MCF 10A (cell line): ENCODE measurements at regions not wholly inside any gene's neighbourhood (a gene's known extent, or its start where the extent isn't known, plus 50 kb on each side); places are given as distances from the start of the nearest gene placed in this dataset.

Experiments used
- BruUV-seq: library from RNA; stranded (reverse); fragments of 400-500 nt; replicated peaks from 2 replicates; lab custom pipeline; 2021; lab: Mats Ljungman, UMichigan
- CTCF ChIA-PET: fragments of 300-600 bp; sonication (Branson Sonifier 250); formaldehyde crosslinking; extraction: SDS; loops from one replicate; lab custom pipeline; 2021; ENCODE audit warnings: antibody characterized with exemption, inconsistent platforms; lab: Yijun Ruan, JAX
- POLR2A ChIA-PET: fragments of 300-600, 350-650 bp; sonication (Branson Sonifier 250); formaldehyde crosslinking; extraction: SDS; loops from one replicate; lab custom pipeline; 2020; ENCODE audit warnings: antibody characterized with exemption, inconsistent platforms; lab: Yijun Ruan, JAX
- DNase-seq: peaks from one replicate; pipeline ENCODE4 v3.0.0-alpha.2; 2018; ENCODE audit not compliant: unreplicated experiment
- H3K27ac Mint-ChIP-seq: one replicate; pipeline ENCODE4 v1.8.0; 2022; ENCODE audit warnings: mild to moderate bottlenecking, low read depth, mixed read lengths; ENCODE audit not compliant: unreplicated experiment
- H3K27me3 Mint-ChIP-seq: one replicate; pipeline ENCODE4 v1.8.0; 2022; ENCODE audit warnings: mixed read lengths; ENCODE audit not compliant: insufficient read depth, unreplicated experiment
- H3K36me3 Mint-ChIP-seq: one replicate; pipeline ENCODE4 v1.8.0; 2022; ENCODE audit warnings: mild to moderate bottlenecking, moderate library complexity, mixed read lengths; ENCODE audit not compliant: insufficient read depth, unreplicated experiment
- H3K4me1 Mint-ChIP-seq: one replicate; pipeline ENCODE4 v1.8.0; 2022; ENCODE audit warnings: mixed read lengths; ENCODE audit not compliant: insufficient read depth, unreplicated experiment
- H3K4me3 Mint-ChIP-seq: one replicate; pipeline ENCODE4 v1.8.0; 2022; ENCODE audit warnings: mild to moderate bottlenecking, moderate library complexity, mixed read lengths; ENCODE audit not compliant: unreplicated experiment
- H3K9me3 Mint-ChIP-seq: one replicate; pipeline ENCODE4 v1.8.0; 2022; ENCODE audit warnings: mixed read lengths; ENCODE audit not compliant: unreplicated experiment
- intact Hi-C: fragments of 100-400 bp; cut with micrococcal nuclease; formaldehyde crosslinking; loops from 2 replicates; pipeline ENCODE4 v1.14.1; 2022
- TF ChIP-seq, protein P1 (sequence below): fragments of 200-600 bp; IDR thresholded peaks from one replicate; pipeline ENCODE4 v1.8.0; 2022; ENCODE audit warnings: antibody characterized with exemption, mild to moderate bottlenecking; ENCODE audit not compliant: unreplicated experiment

DNA sequence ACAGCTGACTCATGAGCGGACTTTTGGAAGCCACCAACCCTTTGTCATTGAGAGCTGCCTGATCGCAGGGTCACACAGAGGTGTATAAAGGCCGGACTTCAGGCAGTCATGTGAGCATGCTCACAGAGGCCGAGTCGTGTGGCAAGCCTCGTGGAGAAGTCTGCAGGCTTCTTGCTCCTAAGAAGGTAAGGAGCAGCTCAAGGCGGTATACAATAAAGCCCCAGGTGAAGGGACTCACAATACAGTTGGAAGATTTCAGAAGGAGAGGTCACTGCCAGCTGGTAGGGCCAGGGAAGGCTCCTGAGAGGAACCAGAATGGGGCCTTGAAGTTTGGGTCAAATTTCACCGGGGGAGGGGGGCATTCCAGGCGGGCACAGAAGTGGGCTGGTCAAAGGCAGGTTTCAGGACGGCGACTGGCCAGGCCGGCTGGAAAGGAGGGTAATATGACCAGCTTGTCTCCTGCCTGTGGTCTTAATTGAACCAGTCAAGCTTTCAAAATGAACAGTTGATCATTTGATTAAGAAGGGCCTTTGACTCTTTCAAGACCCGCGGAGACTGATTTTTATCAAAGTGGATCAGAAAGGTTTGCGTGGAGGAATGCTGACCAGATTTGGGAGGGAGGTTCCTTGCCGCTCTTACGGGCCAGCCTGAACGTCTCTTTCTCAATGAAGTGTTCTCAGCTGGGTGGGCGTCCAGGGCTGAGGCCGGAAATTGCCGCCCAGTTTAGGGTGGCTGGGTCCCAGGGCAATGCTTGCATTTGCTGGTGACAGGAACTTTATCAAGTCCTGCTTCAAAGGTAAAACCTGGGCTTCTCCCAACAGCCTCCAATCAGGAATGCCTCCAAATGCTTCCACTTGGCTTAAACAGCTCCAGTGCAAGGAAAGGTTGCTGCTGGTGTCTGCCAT is 178.6 kb downstream of the EMX2 start:
- ChIA-PET CTCF (interaction anchor here (0.6 kb wide), 2 partner anchors 10 to 24 kb away, joined by 3 to 4 read pairs; no protein-coding TSS in a partner anchor), POLR2A (interaction anchor here (2.0 to 2.5 kb wide), 2 partner anchors 11 to 83 kb away, joined by 4 to 12 read pairs; no protein-coding TSS in a partner anchor)
- Mint-ChIP-seq H3K27ac (no peak overlapping the region), H3K27me3 (no peaks in the 10 kb centered on the region), H3K4me3 (no peak overlapping the region), H3K4me1 (peaks cover 17% of the 10 kb centered on the region), H3K36me3 (no peaks in the 10 kb centered on the region), H3K9me3 (no peaks in the 10 kb centered on the region)
- no peak for DNase-seq
- TF ChIP-seq, protein P1, sequence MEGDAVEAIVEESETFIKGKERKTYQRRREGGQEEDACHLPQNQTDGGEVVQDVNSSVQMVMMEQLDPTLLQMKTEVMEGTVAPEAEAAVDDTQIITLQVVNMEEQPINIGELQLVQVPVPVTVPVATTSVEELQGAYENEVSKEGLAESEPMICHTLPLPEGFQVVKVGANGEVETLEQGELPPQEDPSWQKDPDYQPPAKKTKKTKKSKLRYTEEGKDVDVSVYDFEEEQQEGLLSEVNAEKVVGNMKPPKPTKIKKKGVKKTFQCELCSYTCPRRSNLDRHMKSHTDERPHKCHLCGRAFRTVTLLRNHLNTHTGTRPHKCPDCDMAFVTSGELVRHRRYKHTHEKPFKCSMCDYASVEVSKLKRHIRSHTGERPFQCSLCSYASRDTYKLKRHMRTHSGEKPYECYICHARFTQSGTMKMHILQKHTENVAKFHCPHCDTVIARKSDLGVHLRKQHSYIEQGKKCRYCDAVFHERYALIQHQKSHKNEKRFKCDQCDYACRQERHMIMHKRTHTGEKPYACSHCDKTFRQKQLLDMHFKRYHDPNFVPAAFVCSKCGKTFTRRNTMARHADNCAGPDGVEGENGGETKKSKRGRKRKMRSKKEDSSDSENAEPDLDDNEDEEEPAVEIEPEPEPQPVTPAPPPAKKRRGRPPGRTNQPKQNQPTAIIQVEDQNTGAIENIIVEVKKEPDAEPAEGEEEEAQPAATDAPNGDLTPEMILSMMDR, result no peak
- no TSS peak for BruUV-seq
- intact Hi-C loops, result no loop called here

DNA sequence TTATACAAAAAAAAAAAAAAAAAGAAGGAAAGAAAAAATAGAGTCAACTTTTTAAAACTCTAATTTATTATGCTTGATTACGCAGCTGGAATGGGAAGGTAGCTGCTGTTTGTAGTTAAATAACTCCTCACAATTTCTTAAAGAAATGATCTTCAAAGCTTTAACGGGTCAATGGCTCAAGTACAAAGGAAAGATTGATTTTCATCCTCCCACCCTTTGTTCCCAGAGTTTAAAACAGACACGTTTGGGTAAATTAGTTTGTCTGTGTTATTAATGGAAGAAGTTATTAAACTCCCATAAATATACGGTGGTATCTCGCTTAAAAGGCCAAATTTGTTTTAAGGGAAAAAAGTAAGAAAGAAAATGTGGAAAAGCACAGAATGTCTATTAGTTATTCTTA is 179.3 kb downstream of the EMX2 start:
- BruUV-seq, result no TSS peak
- H3K27me3 Mint-ChIP-seq, result no peaks in the 10 kb centered on the region
- TF ChIP-seq, protein P1, result no peak
- no peak overlapping the region for H3K27ac Mint-ChIP-seq
- H3K9me3 Mint-ChIP-seq, result no peaks in the 10 kb centered on the region
- no peak overlapping the region for H3K4me3 Mint-ChIP-seq
- intact Hi-C loops, result no loop called here
- DNase-seq, result no peak
- CTCF ChIA-PET, result interaction anchor here (0.6 kb wide), 1 partner anchor 9 kb away, joined by 3 read pairs; no protein-coding TSS in a partner anchor
- POLR2A ChIA-PET, result interaction anchor here (0.8 to 2.5 kb wide), 3 partner anchors 10 to 82 kb away, joined by 3 to 12 read pairs (median 4); no protein-coding TSS in a partner anchor
- H3K4me1 Mint-ChIP-seq, result peaks cover 16% of the 10 kb centered on the region
- no peaks in the 10 kb centered on the region for H3K36me3 Mint-ChIP-seq

DNA sequence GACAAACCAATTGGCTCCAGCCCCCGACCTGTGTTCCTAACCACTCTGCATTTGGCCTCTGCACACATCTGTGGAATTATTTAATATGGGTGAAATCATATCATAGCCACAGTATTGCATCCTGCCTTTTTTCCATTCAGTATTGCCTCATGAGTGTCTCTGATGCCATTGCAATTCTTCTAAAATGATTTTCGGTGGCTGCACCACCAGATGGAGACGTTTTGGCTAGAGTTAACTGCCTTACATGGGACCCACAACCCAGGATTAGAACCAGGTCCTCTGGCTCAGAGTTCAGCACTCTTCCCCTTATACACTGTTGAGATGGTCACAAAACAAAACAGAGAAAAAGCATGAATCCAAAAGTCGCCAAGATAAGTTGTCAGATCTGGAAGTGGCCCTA is 180.8 kb downstream of the EMX2 start:
- DNase-seq, result no peak
- Mint-ChIP-seq H3K27me3 (no peaks in the 10 kb centered on the region), H3K9me3 (peaks cover 5% of the 10 kb centered on the region), H3K4me1 (peaks cover 9% of the 10 kb centered on the region), H3K27ac (no peak overlapping the region), H3K36me3 (no peaks in the 10 kb centered on the region), H3K4me3 (no peak overlapping the region)
- intact Hi-C loops, result no loop called here
- ChIA-PET POLR2A (no interaction called here), CTCF (interaction anchor here (1.1 kb wide), 1 partner anchor 9 kb away, joined by 4 read pairs; no protein-coding TSS in a partner anchor)
- BruUV-seq, result no TSS peak
- TF ChIP-seq, protein P1, result no peak

DNA sequence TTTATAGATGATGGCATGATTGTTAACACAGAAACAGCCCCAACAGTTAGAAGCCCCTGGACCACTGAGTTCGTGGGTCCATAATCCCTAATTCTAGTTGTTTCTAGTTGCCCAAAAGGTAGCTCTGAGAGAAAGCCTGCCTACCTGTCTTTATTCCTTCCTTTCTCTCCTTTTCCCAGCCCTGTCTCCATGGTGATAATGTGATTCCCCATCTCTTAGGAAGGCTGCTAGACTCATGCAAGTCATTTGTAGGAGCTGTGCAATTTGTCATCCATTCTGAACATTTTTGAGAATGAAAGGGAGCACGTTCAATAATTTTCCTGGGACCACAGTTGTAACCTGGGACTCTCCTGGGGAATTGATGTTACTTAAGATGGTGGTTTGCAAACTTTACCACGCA is 183.4 kb downstream of the EMX2 start:
- DNase-seq, result no peak
- POLR2A ChIA-PET, result no interaction called here
- Mint-ChIP-seq H3K36me3 (no peaks in the 10 kb centered on the region), H3K27me3 (no peaks in the 10 kb centered on the region), H3K4me3 (no peak overlapping the region), H3K27ac (no peak overlapping the region), H3K4me1 (no peaks in the 10 kb centered on the region), H3K9me3 (peaks cover 7% of the 10 kb centered on the region)
- CTCF ChIA-PET, result interaction anchor here (0.7 to 1.2 kb wide), 3 partner anchors 10 to 81 kb away, joined by 3 to 5 read pairs (median 3); no protein-coding TSS in a partner anchor
- TF ChIP-seq, protein P1, result no peak
- intact Hi-C loops, result no loop called here
- BruUV-seq, result no TSS peak
